ENCODE measurements at regions not wholly inside any gene's neighbourhood (a gene's known extent, or its start where the extent isn't known, plus 50 kb on each side); places are given as distances from the start of the nearest gene placed in this dataset.

- TF ChIP-seq POLR2AphosphoS5 (IDR thresholded peaks at IDR 0.05; ENCODE audit: borderline replicate concordance, low read depth, low read length), result no peak
- no peak for TF ChIP-seq EZH2 (IDR thresholded peaks at IDR 0.05)
- TF ChIP-seq FOXP2 (optimal IDR thresholded peaks at IDR 0.05; ENCODE audit: control extremely low read depth, extremely low read length, insufficient read depth), result no peak
Measured at GRCh38 chr9:81363916-81364480, 325.3 kb downstream of the TLE1 start.
